Thyroid gland (tissue), 4 donors: ENCODE measurements at regions not wholly inside any gene's neighbourhood (a gene's known extent, or its start where the extent isn't known, plus 50 kb on each side); places are given as distances from the start of the nearest gene placed in this dataset.

Experiments used
- CTCF ChIP-seq, 6 experiments: fragments of 200-600 bp in 3 of 6; fragments of 450-650 bp in 3 of 6; sonication (generic) in 3 of 6; IDR thresholded peaks; one replicate each; pipeline ENCODE4 v1.5.1; 2016 to 2019; ENCODE audit warnings: antibody characterized with exemption in 6 of 6, mild to moderate bottlenecking in 2 of 6, inconsistent platforms in 1 of 6, moderate library complexity in 1 of 6
- POLR2A ChIP-seq, 2 donors: fragments of 450-650 bp; IDR thresholded peaks; one replicate each; pipeline ENCODE4 v1.6.1; 2017; ENCODE audit warnings: antibody characterized with exemption in 2 of 2, mild to moderate bottlenecking in 2 of 2, moderate library complexity in 1 of 2

DNA sequence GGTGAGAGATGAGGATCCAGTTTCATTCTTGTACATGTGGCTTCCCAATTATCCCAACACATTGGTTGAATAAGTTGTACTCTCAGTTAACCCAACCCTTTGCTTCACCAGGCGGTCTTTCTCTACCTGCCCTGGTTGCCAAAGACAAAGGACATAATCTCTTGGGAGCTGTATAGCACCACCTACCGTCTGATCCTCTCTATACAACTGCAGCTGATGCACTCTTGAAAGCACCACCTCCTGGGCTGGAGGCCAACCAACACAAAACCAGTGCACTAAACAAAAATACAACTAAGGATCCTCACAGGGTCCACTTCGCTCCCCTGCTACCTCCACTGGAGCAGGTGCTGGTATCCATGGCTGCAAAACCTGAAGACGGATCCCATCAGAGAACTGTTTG lies 473.6 kb upstream of the NRXN1 start:
- TF ChIP-seq CTCF (IDR thresholded peaks at IDR 0.05), result no peak
- no peak for TF ChIP-seq POLR2A (IDR thresholded peaks at IDR 0.05)
